ENCODE measurements at regions not wholly inside any gene's neighbourhood (a gene's known extent, or its start where the extent isn't known, plus 50 kb on each side); places are given as distances from the start of the nearest gene placed in this dataset.

GRCh38 chr15:93706495-93707292 is 524.7 kb upstream of the MCTP2 start:
- DNase-seq, result no peak

GRCh38 chr15:93705753-93706455 is 525.5 kb upstream of the MCTP2 start:
- DNase-seq, result no peak

GRCh38 chr15:93703092-93703739 is 528.1 kb upstream of the MCTP2 start:
- no peak for DNase-seq

- no peak for DNase-seq
Observed at GRCh38 chr15:93700051-93700450, 531.3 kb upstream of the MCTP2 start.

GRCh38 chr15:93694033-93694432 is 537.3 kb upstream of the MCTP2 start:
- DNase-seq, result no peak

GRCh38 chr15:93683651-93684050 is 547.7 kb upstream of the MCTP2 start:
- DNase-seq, result no peak

- DNase-seq, result no peak
Observed at GRCh38 chr15:93671387-93671943, 559.9 kb upstream of the MCTP2 start.

- no peak for DNase-seq
Observed at GRCh38 chr15:93670931-93671330, 560.4 kb upstream of the MCTP2 start.

GRCh38 chr15:93664213-93664956 is 567.0 kb upstream of the MCTP2 start:
- DNase-seq, result no peak

GRCh38 chr15:93662162-93662885 is 569.0 kb upstream of the MCTP2 start:
- no peak for DNase-seq

- no peak for DNase-seq
Observed at GRCh38 chr15:93658026-93658816, 569.2 kb upstream of the RGMA start.

- DNase-seq, result no peak
Observed at GRCh38 chr15:93656041-93656440, 567.0 kb upstream of the RGMA start.

GRCh38 chr15:93649691-93650235 is 560.8 kb upstream of the RGMA start:
- DNase-seq, result no peak

- no peak for DNase-seq
Observed at GRCh38 chr15:93646193-93646592, 557.2 kb upstream of the RGMA start.

- DNase-seq, result no peak
Observed at GRCh38 chr15:93645594-93645993, 556.6 kb upstream of the RGMA start.

- no peak for DNase-seq
Observed at GRCh38 chr15:93644595-93644994, 555.6 kb upstream of the RGMA start.

GRCh38 chr15:93640411-93640962 is 551.5 kb upstream of the RGMA start:
- DNase-seq, result no peak

- no peak for DNase-seq
Observed at GRCh38 chr15:93631958-93632618, 543.1 kb upstream of the RGMA start.

GRCh38 chr15:93619597-93619996 is 530.6 kb upstream of the RGMA start:
- DNase-seq, result no peak

GRCh38 chr15:93617443-93617842 is 528.4 kb upstream of the RGMA start:
- DNase-seq, result no peak

Data from GOT3 (cell line).